K562 (cell line): ENCODE measurements at regions not wholly inside any gene's neighbourhood (a gene's known extent, or its start where the extent isn't known, plus 50 kb on each side); places are given as distances from the start of the nearest gene placed in this dataset.

Source experiments
- ATAC-seq: fragments of 200-7000 bp; cut with Tn5 transposase; 3 replicates; pipeline ENCODE4 v1.9.1; 2020; ENCODE audit warnings: moderate library complexity
- BruUV-seq: library from RNA; stranded (reverse); fragments of 400-500 nt; replicated peaks from 2 replicates; lab custom pipeline; 2021; lab: Mats Ljungman, UMichigan
- CTCF ChIA-PET: fragments of 300-600 bp; formaldehyde crosslinking; extraction: SDS; loops from one replicate; lab custom pipeline; 2021; ENCODE audit warnings: low intra/inter-chr PET ratio; lab: Yijun Ruan, JAX
- POLR2A ChIA-PET: fragments of 300-600, 350-650 bp; sonication (Branson Sonifier 250); formaldehyde crosslinking; extraction: SDS; loops from one replicate; lab custom pipeline; 2021; ENCODE audit warnings: antibody characterized with exemption, inconsistent platforms; lab: Yijun Ruan, JAX
- DNase-seq, 4 experiments: peaks; one replicate each; pipeline versions ENCODE4 v3.0.0 to v3.0.0-alpha.2; 2011 to 2018; ENCODE audit warnings: low spot score in 3 of 4, mixed read lengths in 3 of 4; ENCODE audit errors: extremely low read depth in 1 of 4
- FAIRE-seq: peaks from 2 replicates; lab custom pipeline; 2011; peaks lifted over from hg19 to GRCh38; lab: Jason Lieb, UNC
- H2AFZ ChIP-seq: 2 replicates; pipeline ENCODE4 v1.6.0; 2011; ENCODE audit warnings: low read depth, low read length, control low read depth, inconsistent platforms
- H3K27ac ChIP-seq: fragments of 200-600 bp; 3 replicates; pipeline ENCODE4 v1.8.0; 2011; ENCODE audit warnings: low read depth, mild to moderate bottlenecking, control low read depth, inconsistent platforms, low read length, moderate library complexity, mixed read lengths; ENCODE audit errors: extremely low read depth
- H3K27me3 ChIP-seq, 2 experiments: fragments of 300-600 bp in 1 of 2; 2 replicates in 1 of 2; 3 replicates in 1 of 2; pipeline versions ENCODE4 v1.6.0 to v1.8.0; 2011; ENCODE audit warnings: inconsistent platforms in 2 of 2, low read length in 2 of 2, mild to moderate bottlenecking in 1 of 2, mixed read lengths in 1 of 2, moderate library complexity in 1 of 2; ENCODE audit not compliant: control insufficient read depth in 2 of 2, insufficient read depth in 2 of 2
- H3K36me3 ChIP-seq: fragments of 300-600 bp; 3 replicates; pipeline ENCODE4 v1.8.0; 2011; ENCODE audit warnings: mild to moderate bottlenecking, low read length, inconsistent platforms; ENCODE audit not compliant: control insufficient read depth, insufficient read depth
- H3K4me1 ChIP-seq, 2 experiments: fragments of 200-600 bp in 1 of 2; replicated peaks in 1 of 2; 2 replicates in 1 of 2; 3 replicates in 1 of 2; pipeline versions ENCODE4 v1.5.1 to v1.8.0; 2011; ENCODE audit warnings: inconsistent platforms in 2 of 2, low read length in 2 of 2, mild to moderate bottlenecking in 1 of 2, mixed read lengths in 1 of 2, moderate library complexity in 1 of 2; ENCODE audit not compliant: control insufficient read depth in 2 of 2, insufficient read depth in 2 of 2
- H3K4me2 ChIP-seq: 2 replicates; pipeline ENCODE4 v1.6.1; 2011; ENCODE audit warnings: low read length, control low read depth, inconsistent platforms, mixed read lengths; ENCODE audit not compliant: insufficient read depth
- H3K4me3 ChIP-seq: fragments of 200-600 bp; sonication (generic), shearing (Covaris generic); 2 replicates; pipeline ENCODE4 v1.5.1; 2016; ENCODE audit warnings: control low read depth, inconsistent platforms
- H3K79me2 ChIP-seq: fragments of 200-600 bp; 3 replicates; pipeline ENCODE4 v1.8.0; 2011; ENCODE audit warnings: low read length, inconsistent platforms; ENCODE audit not compliant: control insufficient read depth, insufficient read depth
- H3K9ac ChIP-seq, 2 experiments: 2 replicates each; pipeline versions ENCODE4 v1.6.0 to v1.6.1; 2011; ENCODE audit warnings: low read depth in 2 of 2, low read length in 2 of 2, control low read depth in 1 of 2, inconsistent platforms in 1 of 2, mild to moderate bottlenecking in 1 of 2, mixed read lengths in 1 of 2; ENCODE audit not compliant: insufficient read depth in 1 of 2
- H3K9me1 ChIP-seq: one replicate; pipeline ENCODE4 v1.6.0; 2011; ENCODE audit warnings: inconsistent platforms, mild to moderate bottlenecking, low read length, moderate library complexity; ENCODE audit not compliant: control insufficient read depth, insufficient read depth
- H3K9me3 ChIP-seq: replicated peaks from 2 replicates; pipeline ENCODE4 v1.5.1; 2011; ENCODE audit warnings: low read depth, low read length, inconsistent platforms; ENCODE audit not compliant: control insufficient read depth, insufficient read depth
- H4K20me1 ChIP-seq: replicated peaks from 2 replicates; pipeline ENCODE4 v1.6.1; 2011; ENCODE audit warnings: low read length, inconsistent platforms, mixed read lengths; ENCODE audit not compliant: control insufficient read depth, insufficient read depth
- ARHGAP35 ChIP-seq: fragments of 450-650 bp; IDR thresholded peaks from 2 replicates; pipeline ENCODE4 v1.6.1; 2018; ENCODE audit not compliant: partially characterized antibody
- CEBPG ChIP-seq, 3 experiments: fragments of 200-800 bp in 1 of 3; sonication (Bioruptor generic) in 1 of 3; sonication (generic) in 1 of 3; formaldehyde crosslinking in 1 of 3; IDR thresholded peaks in 2 of 3; conservative IDR thresholded peaks in 1 of 3; 2 replicates each; pipeline versions ENCODE4 v1.6.1 to v1.8.0; 2016 to 2022; ENCODE audit warnings: missing compliant biosample characterization in 2 of 3, missing genetic modification characterization in 2 of 3, mild to moderate bottlenecking in 1 of 3, missing genetic modification reagents in 1 of 3
- CGGBP1 ChIP-seq: fragments of 250-450 bp; sonication (Bioruptor Pico); IDR thresholded peaks from 2 replicates; pipeline ENCODE4 v1.9.0; 2021; ENCODE audit warnings: mild to moderate bottlenecking
- CLOCK ChIP-seq: fragments of 250-450 bp; sonication (Bioruptor Pico); IDR thresholded peaks from 2 replicates; pipeline ENCODE4 v1.4.0; 2020; ENCODE audit warnings: mild to moderate bottlenecking, moderate library complexity, borderline replicate concordance
- CREB1 ChIP-seq, 2 experiments: sonication (generic) in 1 of 2; formaldehyde crosslinking in 1 of 2; IDR thresholded peaks; 2 replicates each; pipeline versions ENCODE4 v1.6.1 to v1.8.0; 2012 to 2022; ENCODE audit warnings: inconsistent platforms in 1 of 2, mild to moderate bottlenecking in 1 of 2, missing genetic modification reagents in 1 of 2, moderate library complexity in 1 of 2
- E2F6 ChIP-seq, 2 experiments: IDR thresholded peaks; 2 replicates each; pipeline ENCODE4 v1.6.1; 2011; ENCODE audit warnings: borderline replicate concordance in 1 of 2, control low read depth in 1 of 2, low read depth in 1 of 2, low read length in 1 of 2, mild to moderate bottlenecking in 1 of 2, mixed read lengths in 1 of 2, moderate library complexity in 1 of 2; ENCODE audit not compliant: insufficient read depth in 1 of 2, insufficient read length in 1 of 2, poor library complexity in 1 of 2, severe bottlenecking in 1 of 2; ENCODE audit errors: extremely low read depth in 1 of 2
- ERF ChIP-seq: fragments of 450-650 bp; formaldehyde crosslinking; IDR thresholded peaks from 2 replicates; pipeline ENCODE4 v1.4.0; 2020; ENCODE audit warnings: mild to moderate bottlenecking, mixed read lengths
- HNRNPH1 ChIP-seq: fragments of 200-400 bp; formaldehyde crosslinking; optimal IDR thresholded peaks from 2 replicates; pipeline ENCODE3; 2017; ENCODE audit warnings: low read depth, mild to moderate bottlenecking, low read length, moderate library complexity
- PHB ChIP-seq: fragments of 250-450 bp; sonication (Bioruptor Pico); IDR thresholded peaks from 2 replicates; pipeline ENCODE4 v1.5.0; 2021
- PPARD ChIP-seq: fragments of 250-450 bp; sonication (Bioruptor Pico); IDR thresholded peaks from 2 replicates; pipeline ENCODE4 v1.8.0; 2022; ENCODE audit warnings: inconsistent platforms, mild to moderate bottlenecking, moderate library complexity
- PTRF ChIP-seq: fragments of 450-650 bp; IDR thresholded peaks from 2 replicates; pipeline ENCODE4 v1.6.1; 2016; ENCODE audit warnings: mild to moderate bottlenecking, missing genetic modification characterization, missing compliant biosample characterization
- TAF1 ChIP-seq: IDR thresholded peaks from 2 replicates; pipeline ENCODE4 v1.6.1; 2011; ENCODE audit warnings: mild to moderate bottlenecking, low read length, moderate library complexity; ENCODE audit not compliant: insufficient read depth, control insufficient read depth, severe bottlenecking; ENCODE audit errors: extremely low read depth
- ZNF512 ChIP-seq: IDR thresholded peaks from 2 replicates; pipeline ENCODE4 v1.6.1; 2016; ENCODE audit warnings: missing genetic modification characterization, missing compliant biosample characterization
- WGBS: fragments of 100-300 bp; shearing (Covaris generic); methylation state at CpG from one replicate; pipeline ENCODE4 v1.1.6; 2016; ENCODE audit warnings: low coverage, mixed read lengths; ENCODE audit not compliant: insufficient coverage; ENCODE audit errors: missing lambda C conversion rate; 5-methylcytosine and 5-hydroxymethylcytosine counted together
- in situ Hi-C: fragments of 300-500 bp; cut with MboI; formaldehyde crosslinking; loops from 4 replicates; pipeline ENCODE4 v1.15.0; 2018; ENCODE audit warnings: inconsistent platforms, mixed read lengths
- intact Hi-C: fragments of 100-400 bp; cut with micrococcal nuclease; formaldehyde crosslinking; loops from 2 replicates; pipeline ENCODE4 v1.14.2; 2022

GRCh38 chr3:124605781-124606579 lies 124.3 kb upstream of the UMPS start (continued):
- TF ChIP-seq CLOCK (no peak), ARHGAP35 (no peak), ZNF512 (tag) (no peak), ERF (CRISPR knock-in tag) (no peak), PPARD (CRISPR knock-in tag) (no peak)

GRCh38 chr3:124607163-124607562 lies 123.1 kb upstream of the UMPS start:
- no peak overlapping the region for H3K9ac ChIP-seq
- no peaks in the 10 kb centered on the region for H3K79me2 ChIP-seq
- intact Hi-C loops, result no loop called here
- ATAC-seq, result no peak
- no peaks in the 10 kb centered on the region; a peak in 2 of 5 replicates for H3K4me1 ChIP-seq
- H3K9me3 ChIP-seq, result no peaks in the 10 kb centered on the region
- POLR2A ChIA-PET, result no interaction called here
- in situ Hi-C loops, result no loop called here
- H3K27me3 ChIP-seq, result no peaks in the 10 kb centered on the region
- no TSS peak for BruUV-seq
- TF ChIP-seq E2F6 (IDR thresholded peaks at IDR 0.05; ENCODE audit: borderline replicate concordance in 1 of 2, extremely low read depth in 1 of 2, insufficient read depth in 1 of 2, insufficient read length in 1 of 2, low read depth in 1 of 2, low read length in 1 of 2, poor library complexity in 1 of 2, severe bottlenecking in 1 of 2) (no peak), PTRF (no peak), TAF1 (no peak), CEBPG (CRISPR knock-in tag; IDR thresholded peaks at IDR 0.05) (no peak), CEBPG (tag; conservative IDR thresholded peaks at IDR 0.05 in 1 of 2, IDR thresholded peaks at IDR 0.05 in 1 of 2) (0 out of 4 replicates have a peak, but pooled peaks have one; percentile 17 to 31), CGGBP1 (CRISPR knock-in tag) (no peak), CREB1 (IDR thresholded peaks at IDR 0.05) (no peak), CREB1 (CRISPR knock-in tag; IDR thresholded peaks at IDR 0.05) (no peak), HNRNPH1 (no peak), ARHGAP35 (no peak), PHB (CRISPR knock-in tag) (no peak)
- CTCF ChIA-PET, result no interaction called here
- H3K4me3 ChIP-seq, result no peak overlapping the region
- H3K4me2 ChIP-seq, result no peak overlapping the region
- 23% methylated on average over 1 of the region's 1 CpG for WGBS
- H4K20me1 ChIP-seq, result no peaks in the 10 kb centered on the region
- H2AFZ ChIP-seq, result no peak overlapping the region
- FAIRE-seq, result no peak
- no peaks in the 10 kb centered on the region for H3K9me1 ChIP-seq
- no peaks in the 10 kb centered on the region for H3K36me3 ChIP-seq
- DNase-seq, result no peak
- no peak overlapping the region for H3K27ac ChIP-seq
